ENCODE measurements at regions not wholly inside any gene's neighbourhood (a gene's known extent, or its start where the extent isn't known, plus 50 kb on each side); places are given as distances from the start of the nearest gene placed in this dataset.

DNA sequence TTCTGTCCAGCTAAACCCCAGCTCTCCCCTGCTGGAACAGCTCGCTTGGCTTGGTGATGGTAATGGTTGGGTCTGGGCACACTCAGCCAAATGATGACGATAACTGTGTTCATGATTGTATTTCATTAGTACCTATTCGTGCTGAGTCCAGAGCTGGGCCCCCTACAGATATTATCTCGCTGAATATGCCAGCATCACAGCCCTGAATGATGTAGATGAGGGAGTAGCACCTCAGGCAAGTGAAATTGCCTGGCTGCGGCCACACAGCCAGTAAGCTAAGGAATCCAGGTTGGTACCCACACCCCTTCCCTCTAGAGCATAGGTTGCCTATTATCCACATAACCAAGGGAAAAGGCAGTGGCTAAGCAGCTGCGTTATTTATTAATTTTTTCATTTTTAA lies 163.5 kb downstream of the KTN1 start:
- H3K36me3 ChIP-seq (replicated peaks in 1 of 2): no peaks in the 10 kb centered on the region

DNA sequence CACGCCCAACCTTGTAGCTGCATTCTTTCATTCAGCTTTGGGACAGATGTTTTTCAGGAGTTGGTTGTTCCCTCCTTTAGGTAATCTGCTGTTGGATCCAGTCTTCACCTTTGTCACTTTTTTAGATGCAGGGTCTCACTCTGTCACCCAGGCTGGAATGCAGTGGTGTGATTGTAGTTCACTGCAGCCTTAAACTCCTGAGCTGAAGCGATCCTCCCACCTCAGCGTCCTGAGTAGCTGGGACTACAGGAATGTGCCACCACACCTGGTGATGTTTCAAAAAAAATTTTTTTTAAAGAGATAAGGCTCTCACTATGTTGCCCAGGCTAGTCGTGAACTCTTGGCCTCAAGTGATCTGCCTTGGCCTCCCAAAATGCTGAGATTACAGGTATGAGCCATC lies 164.3 kb downstream of the KTN1 start:
- H3K9me3 ChIP-seq (replicated peaks in 1 of 3): no peaks in the 10 kb centered on the region
- intact Hi-C loops (cut with DNase I): no loop called here
- 93 to 99% (median 97%) methylated on average over 4 of the region's 4 CpGs for WGBS, 4 donors
- no peak for DNase-seq
- H3K4me3 ChIP-seq: no peak overlapping the region
- no peaks in the 10 kb centered on the region for H3K36me3 ChIP-seq (replicated peaks in 1 of 2)
- TF ChIP-seq POLR2A (IDR thresholded peaks at IDR 0.05): no peak
- TF ChIP-seq, protein P1, sequence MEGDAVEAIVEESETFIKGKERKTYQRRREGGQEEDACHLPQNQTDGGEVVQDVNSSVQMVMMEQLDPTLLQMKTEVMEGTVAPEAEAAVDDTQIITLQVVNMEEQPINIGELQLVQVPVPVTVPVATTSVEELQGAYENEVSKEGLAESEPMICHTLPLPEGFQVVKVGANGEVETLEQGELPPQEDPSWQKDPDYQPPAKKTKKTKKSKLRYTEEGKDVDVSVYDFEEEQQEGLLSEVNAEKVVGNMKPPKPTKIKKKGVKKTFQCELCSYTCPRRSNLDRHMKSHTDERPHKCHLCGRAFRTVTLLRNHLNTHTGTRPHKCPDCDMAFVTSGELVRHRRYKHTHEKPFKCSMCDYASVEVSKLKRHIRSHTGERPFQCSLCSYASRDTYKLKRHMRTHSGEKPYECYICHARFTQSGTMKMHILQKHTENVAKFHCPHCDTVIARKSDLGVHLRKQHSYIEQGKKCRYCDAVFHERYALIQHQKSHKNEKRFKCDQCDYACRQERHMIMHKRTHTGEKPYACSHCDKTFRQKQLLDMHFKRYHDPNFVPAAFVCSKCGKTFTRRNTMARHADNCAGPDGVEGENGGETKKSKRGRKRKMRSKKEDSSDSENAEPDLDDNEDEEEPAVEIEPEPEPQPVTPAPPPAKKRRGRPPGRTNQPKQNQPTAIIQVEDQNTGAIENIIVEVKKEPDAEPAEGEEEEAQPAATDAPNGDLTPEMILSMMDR (IDR thresholded peaks at IDR 0.05): no peak
- no peaks in the 10 kb centered on the region for H3K4me1 ChIP-seq (replicated peaks in 1 of 2)
- H3K27ac ChIP-seq: no peak overlapping the region
- H3K27me3 ChIP-seq: no peaks in the 10 kb centered on the region

More for the DNA sequence above, 163.5 kb downstream of the KTN1 start:
- Histone ChIP-seq H3K4me1 (replicated peaks in 1 of 2) (no peaks in the 10 kb centered on the region), H3K27ac (no peak overlapping the region), H3K4me3 (no peak overlapping the region), H3K27me3 (no peaks in the 10 kb centered on the region), H3K9me3 (replicated peaks in 1 of 3) (no peaks in the 10 kb centered on the region)
- WGBS, 4 donors: 86 to 89% (median 88%) methylated on average over 6 of the region's 6 CpGs
- intact Hi-C loops (cut with DNase I): no loop called here
- no peak for DNase-seq
- TF ChIP-seq, protein P1 (IDR thresholded peaks at IDR 0.05): no peak
- no peak for TF ChIP-seq POLR2A (IDR thresholded peaks at IDR 0.05)

DNA sequence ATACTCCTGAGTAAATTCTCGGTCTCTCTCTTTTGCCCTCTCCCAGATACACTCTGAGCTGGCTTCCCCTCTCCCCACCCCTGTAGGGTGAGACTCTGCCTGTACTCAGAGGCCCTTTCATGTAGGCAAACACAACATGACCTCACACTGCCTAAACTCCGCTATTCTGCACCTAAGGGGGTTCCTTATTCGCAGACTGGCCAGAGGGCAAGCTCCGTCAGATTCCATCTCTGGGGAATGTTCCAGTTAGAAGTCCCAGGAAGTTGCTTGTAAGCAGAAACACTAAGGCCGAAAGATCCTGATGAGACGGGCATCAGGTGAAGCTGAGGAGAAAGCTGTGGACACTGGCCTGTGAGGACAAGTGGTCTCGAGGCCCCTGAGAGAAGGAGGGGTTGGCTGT lies 165.9 kb downstream of the KTN1 start:
- Histone ChIP-seq H3K36me3 (replicated peaks in 1 of 2) (no peaks in the 10 kb centered on the region), H3K27me3 (no peaks in the 10 kb centered on the region), H3K27ac (no peak overlapping the region), H3K9me3 (replicated peaks in 1 of 3) (no peaks in the 10 kb centered on the region), H3K4me1 (replicated peaks in 1 of 2) (no peaks in the 10 kb centered on the region), H3K4me3 (no peak overlapping the region)
- intact Hi-C loops (cut with DNase I): no loop called here
- DNase-seq: no peak
- no peak for TF ChIP-seq POLR2A (IDR thresholded peaks at IDR 0.05)
- TF ChIP-seq, protein P1 (IDR thresholded peaks at IDR 0.05): no peak
- WGBS, 4 donors: 92 to 94% (median 93%) methylated on average over 6 to 7 of the region's 7 CpGs

DNA sequence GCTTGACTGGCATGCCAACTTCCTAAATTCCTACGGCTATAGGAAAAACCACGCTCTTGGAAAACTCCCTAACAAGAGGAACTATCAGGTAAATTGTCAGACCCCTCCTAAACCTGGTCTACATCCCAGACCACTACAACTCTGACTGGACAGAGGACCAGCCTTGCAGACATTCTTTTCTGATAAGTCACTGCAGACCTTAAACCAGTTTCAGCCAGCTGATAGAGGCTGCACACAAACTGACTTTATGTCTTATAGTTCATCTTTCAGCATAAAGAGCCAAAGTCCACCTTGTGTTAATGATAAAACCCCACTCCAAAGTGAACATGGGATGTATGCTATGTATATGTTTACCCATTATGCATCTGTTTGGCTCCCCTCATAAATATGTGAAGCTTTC lies 166.6 kb downstream of the KTN1 start:
- no peaks in the 10 kb centered on the region for H3K27me3 ChIP-seq
- no peaks in the 10 kb centered on the region for H3K36me3 ChIP-seq (replicated peaks in 1 of 2)
- H3K27ac ChIP-seq: no peak overlapping the region
- H3K4me3 ChIP-seq: no peak overlapping the region
- no peaks in the 10 kb centered on the region for H3K4me1 ChIP-seq (replicated peaks in 1 of 2)
- intact Hi-C loops (cut with DNase I): no loop called here
- H3K9me3 ChIP-seq (replicated peaks in 1 of 3): no peaks in the 10 kb centered on the region
- no peak for DNase-seq
- WGBS, 4 donors: 75 to 92% (median 87%) methylated on average over 2 of the region's 2 CpGs
- TF ChIP-seq POLR2A (IDR thresholded peaks at IDR 0.05): no peak
- TF ChIP-seq, protein P1 (IDR thresholded peaks at IDR 0.05): no peak

Data from adrenal gland (tissue), 9 donors.